ENCODE measurements at regions not wholly inside any gene's neighbourhood (a gene's known extent, or its start where the extent isn't known, plus 50 kb on each side); places are given as distances from the start of the nearest gene placed in this dataset.
"Not testable (repeated sequence)": the region's sequence is repeated elsewhere in the genome, so short reads cannot be mapped to it uniquely, and the experiment has no call there.

DNA sequence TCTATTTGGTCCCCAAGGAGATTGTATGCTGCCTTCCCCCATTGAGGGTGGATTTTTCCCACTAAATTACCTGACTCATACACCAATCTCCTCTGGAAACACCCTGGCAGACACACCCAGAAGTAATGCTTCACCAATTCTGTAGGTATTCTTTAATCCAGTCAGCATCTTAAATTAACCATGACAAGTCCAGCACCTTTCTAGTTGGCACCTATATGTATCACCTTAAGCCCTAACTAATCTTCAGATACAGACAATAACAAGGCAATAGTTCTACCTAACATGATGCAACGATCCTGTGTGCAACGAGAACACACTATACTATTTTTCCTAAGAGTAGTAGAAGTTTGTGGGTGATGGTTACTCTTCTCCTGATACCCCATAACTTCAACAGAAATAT, 473.3 kb upstream of the NPAP1 start:
- not testable (repeated sequence) for DNase-seq

- not testable (repeated sequence) for DNase-seq
These were observed 463.7 kb upstream of the NPAP1 start for GRCh38 chr15:24211742-24212476.

DNA sequence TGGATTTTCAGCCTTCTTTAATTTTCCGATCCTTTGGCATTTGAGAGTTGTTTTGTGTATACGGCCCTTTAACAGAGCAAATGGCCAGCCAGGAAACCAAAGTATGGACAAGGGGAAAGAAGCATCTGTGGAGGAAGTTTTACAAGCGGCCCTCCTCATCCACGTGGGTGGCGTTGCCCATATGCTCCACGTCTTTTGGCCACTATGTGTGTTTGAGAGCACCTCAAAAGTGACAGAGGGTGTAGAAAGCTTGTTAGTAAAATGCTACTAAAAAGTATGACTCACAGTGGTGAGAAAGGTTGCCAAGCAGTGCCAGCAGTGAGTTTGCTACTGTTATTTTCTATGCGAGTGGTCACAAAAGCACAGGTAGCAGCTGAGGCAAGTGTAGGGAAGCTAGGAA, 451.8 kb upstream of the NPAP1 start:
- DNase-seq, result no peak

GRCh38 chr15:24224161-24224560, 451.4 kb upstream of the NPAP1 start:
- no peak for DNase-seq

GRCh38 chr15:24228922-24229321, 446.7 kb upstream of the NPAP1 start:
- not testable (repeated sequence) for DNase-seq

- DNase-seq, result not testable (repeated sequence)
These were observed 442.4 kb upstream of the NPAP1 start for GRCh38 chr15:24233134-24233533.

- DNase-seq, result not testable (repeated sequence)
These were observed 435.0 kb upstream of the NPAP1 start for GRCh38 chr15:24240580-24240979.

DNA sequence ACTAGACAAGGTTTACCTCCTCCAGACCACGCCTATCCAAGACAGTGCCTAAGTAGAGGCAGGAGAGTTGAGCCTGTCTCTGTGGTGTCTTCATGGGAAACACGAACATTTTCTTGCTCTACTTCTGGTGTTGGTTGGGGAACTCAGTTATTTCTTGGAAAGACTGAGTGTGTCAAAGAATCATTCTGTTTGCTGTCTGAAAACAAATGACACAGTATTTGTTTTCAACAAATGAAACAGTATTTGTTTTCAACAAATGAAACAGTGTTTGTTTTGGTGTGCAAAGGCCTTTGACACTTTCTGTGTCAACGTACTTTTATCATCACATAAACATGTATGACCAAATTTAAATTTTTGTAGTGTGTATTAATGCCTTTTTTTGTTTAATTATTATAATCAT, 416.5 kb upstream of the NPAP1 start:
- not testable (repeated sequence) for DNase-seq

GRCh38 chr15:24260407-24260806, 415.2 kb upstream of the NPAP1 start:
- DNase-seq, result not testable (repeated sequence)

- not testable (repeated sequence) for DNase-seq
These were observed 414.7 kb upstream of the NPAP1 start for GRCh38 chr15:24260854-24261253.

- DNase-seq, result not testable (repeated sequence)
These were observed 406.9 kb upstream of the NPAP1 start for GRCh38 chr15:24268536-24269165.

GRCh38 chr15:24269166-24269571, 406.4 kb upstream of the NPAP1 start:
- no peak for DNase-seq

DNA sequence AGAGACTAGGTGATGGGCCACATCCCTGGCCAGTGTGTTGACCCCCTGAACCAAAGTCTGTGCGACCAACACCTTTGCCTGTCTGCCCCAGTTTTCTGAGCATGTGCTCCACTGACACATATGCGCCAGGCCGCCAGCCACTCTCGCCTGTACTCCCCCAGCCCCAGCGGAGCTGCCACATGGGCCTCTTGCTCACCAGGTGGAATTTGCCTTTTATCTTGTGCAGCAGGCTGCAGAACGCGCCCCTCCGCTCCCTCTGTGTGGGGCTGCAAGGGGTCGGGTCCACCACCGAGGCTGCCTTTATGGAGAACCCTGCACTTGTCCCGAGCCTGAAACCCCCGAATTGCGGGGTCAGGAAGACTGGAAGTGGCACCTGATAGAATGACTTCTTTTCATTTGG, 405.7 kb upstream of the NPAP1 start:
- DNase-seq, result no peak

DNA sequence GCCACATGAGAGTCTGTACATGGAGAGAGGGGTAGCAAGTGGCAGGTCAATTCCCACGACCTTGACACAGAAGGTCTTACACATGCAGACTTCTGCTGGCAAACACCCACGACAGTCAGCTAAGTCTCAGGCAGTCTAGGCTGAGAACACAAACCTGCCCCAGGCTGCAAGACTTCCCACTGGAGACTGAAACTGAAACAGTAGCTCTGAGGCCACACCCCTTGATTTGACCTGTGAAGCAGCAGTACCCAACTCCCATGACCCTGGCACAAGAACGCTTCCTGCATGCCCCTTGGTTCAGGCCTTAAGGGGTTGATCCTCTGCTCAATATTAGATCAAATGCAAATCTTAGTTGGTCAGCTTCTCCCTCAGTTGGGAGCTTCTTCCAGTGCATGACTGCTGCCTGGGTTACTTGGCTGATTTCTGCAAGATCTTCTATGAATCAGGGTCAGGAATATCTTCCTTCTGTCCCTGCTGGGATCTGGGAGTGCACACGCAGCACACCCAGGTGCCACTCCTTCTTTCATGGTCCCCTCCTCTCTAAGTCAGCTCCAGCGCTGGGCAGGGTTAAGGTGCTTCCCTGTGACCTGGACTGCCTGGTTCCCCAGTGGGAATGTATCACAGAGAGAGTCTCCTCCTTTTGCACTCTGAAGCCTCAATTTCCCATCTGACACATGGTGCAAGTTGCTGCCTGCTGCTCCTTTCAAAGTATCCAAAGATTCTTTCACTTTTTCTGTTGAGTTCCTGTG, 403.9 kb upstream of the NPAP1 start:
- not testable (repeated sequence) for DNase-seq

GRCh38 chr15:24292837-24293236, 382.7 kb upstream of the NPAP1 start:
- DNase-seq, result no peak

- DNase-seq, result not testable (repeated sequence)
These were observed 374.7 kb upstream of the NPAP1 start for GRCh38 chr15:24300804-24301368.

GRCh38 chr15:24301999-24302398, 373.6 kb upstream of the NPAP1 start:
- DNase-seq, result not testable (repeated sequence)

DNA sequence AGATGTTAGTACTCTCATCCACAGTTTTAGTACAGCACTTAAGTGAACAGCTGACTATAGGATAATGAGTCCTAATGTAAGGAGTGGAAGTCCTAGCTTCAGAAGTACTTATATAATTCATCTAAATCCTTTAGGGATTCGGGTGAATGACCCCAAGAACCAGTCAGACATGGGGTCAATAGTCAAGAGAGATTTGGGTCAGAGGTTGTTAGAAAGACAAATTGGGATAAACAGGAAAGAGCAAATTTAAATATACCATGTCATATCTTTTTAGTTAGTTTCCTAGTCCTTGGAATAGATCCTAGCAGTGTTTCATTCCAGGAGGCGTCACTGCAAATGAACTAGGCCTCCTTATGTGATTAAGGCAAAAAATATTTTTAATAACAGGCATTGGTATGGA, 370.8 kb upstream of the NPAP1 start:
- DNase-seq, result not testable (repeated sequence)

DNA sequence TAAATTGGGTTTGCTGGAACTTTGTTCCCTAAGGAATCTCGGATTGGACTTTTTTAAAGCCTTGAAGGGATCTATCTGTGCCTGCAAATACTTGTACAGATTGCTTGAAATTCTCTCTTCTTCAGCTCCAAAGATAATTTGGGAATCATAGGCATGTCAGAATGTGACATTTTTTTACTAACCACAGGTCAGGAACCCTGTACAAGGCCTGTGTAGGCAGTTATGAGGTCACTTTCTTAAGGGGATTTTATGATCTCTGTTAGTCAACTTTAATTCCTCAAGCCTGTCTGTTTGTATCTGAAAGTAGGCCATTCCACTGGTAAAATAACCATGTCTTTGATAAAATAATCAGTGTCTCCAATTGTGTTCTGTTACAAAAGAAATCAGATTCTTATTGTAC, 369.9 kb upstream of the NPAP1 start:
- not testable (repeated sequence) for DNase-seq

- not testable (repeated sequence) for DNase-seq
These were observed 365.9 kb upstream of the NPAP1 start for GRCh38 chr15:24309700-24310099.

- not testable (repeated sequence) for DNase-seq
These were observed 363.9 kb upstream of the NPAP1 start for GRCh38 chr15:24311692-24312091.

- DNase-seq, result not testable (repeated sequence)
These were observed 359.2 kb upstream of the NPAP1 start for GRCh38 chr15:24316326-24316725.

DNA sequence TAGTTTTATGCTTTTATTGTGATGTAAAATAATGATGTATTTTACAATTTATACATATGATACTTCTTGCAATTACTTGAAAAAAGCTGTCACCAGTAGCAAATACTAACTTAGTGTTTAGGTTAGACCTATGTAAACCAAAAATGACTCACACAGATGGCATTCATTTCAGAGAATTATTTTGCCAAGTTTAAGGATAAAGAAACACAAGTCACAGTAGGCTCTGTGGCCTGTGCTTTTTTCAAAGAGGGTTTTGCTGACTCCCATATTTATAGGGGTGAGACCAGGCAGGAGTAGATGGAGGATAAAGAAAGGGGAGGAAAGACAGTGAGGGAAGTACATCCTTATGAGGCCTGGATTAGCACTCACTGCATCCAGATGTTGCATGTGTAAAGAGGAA, 356.6 kb upstream of the NPAP1 start:
- DNase-seq, result no peak
